ENCODE measurements at regions not wholly inside any gene's neighbourhood (a gene's known extent, or its start where the extent isn't known, plus 50 kb on each side); places are given as distances from the start of the nearest gene placed in this dataset.

GRCh38 chr3:54062546-54062945 is 59.8 kb upstream of the CACNA2D3 start:
- TF ChIP-seq, protein P1, sequence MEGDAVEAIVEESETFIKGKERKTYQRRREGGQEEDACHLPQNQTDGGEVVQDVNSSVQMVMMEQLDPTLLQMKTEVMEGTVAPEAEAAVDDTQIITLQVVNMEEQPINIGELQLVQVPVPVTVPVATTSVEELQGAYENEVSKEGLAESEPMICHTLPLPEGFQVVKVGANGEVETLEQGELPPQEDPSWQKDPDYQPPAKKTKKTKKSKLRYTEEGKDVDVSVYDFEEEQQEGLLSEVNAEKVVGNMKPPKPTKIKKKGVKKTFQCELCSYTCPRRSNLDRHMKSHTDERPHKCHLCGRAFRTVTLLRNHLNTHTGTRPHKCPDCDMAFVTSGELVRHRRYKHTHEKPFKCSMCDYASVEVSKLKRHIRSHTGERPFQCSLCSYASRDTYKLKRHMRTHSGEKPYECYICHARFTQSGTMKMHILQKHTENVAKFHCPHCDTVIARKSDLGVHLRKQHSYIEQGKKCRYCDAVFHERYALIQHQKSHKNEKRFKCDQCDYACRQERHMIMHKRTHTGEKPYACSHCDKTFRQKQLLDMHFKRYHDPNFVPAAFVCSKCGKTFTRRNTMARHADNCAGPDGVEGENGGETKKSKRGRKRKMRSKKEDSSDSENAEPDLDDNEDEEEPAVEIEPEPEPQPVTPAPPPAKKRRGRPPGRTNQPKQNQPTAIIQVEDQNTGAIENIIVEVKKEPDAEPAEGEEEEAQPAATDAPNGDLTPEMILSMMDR (IDR thresholded peaks at IDR 0.05): no peak
- TF ChIP-seq POLR2A (IDR thresholded peaks at IDR 0.05): no peak

Data from thyroid gland (tissue), 4 donors.